ENCODE measurements at regions not wholly inside any gene's neighbourhood (a gene's known extent, or its start where the extent isn't known, plus 50 kb on each side); places are given as distances from the start of the nearest gene placed in this dataset.

DNA sequence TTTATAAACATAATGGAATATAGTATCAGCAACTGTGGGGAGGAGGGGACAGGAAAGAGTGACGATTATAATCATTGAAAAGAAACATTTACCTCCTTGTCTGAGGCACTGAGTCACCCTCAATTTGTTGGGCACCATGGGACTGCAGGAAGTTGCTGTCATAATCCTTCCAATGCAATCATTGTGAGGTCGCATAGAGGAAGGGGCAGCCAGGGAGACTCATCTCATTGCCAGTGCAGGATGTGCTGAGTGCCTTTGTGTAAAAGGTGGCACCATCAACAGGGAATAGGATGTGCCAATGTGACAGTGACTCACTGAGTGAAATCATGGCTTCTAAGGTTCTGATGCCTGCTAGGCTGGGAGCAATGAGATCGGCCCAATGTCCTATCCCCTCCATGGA lies 300.4 kb upstream of the ADAMTS9 start:
- TF ChIP-seq, protein P1, sequence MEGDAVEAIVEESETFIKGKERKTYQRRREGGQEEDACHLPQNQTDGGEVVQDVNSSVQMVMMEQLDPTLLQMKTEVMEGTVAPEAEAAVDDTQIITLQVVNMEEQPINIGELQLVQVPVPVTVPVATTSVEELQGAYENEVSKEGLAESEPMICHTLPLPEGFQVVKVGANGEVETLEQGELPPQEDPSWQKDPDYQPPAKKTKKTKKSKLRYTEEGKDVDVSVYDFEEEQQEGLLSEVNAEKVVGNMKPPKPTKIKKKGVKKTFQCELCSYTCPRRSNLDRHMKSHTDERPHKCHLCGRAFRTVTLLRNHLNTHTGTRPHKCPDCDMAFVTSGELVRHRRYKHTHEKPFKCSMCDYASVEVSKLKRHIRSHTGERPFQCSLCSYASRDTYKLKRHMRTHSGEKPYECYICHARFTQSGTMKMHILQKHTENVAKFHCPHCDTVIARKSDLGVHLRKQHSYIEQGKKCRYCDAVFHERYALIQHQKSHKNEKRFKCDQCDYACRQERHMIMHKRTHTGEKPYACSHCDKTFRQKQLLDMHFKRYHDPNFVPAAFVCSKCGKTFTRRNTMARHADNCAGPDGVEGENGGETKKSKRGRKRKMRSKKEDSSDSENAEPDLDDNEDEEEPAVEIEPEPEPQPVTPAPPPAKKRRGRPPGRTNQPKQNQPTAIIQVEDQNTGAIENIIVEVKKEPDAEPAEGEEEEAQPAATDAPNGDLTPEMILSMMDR (IDR thresholded peaks at IDR 0.05; ENCODE audit: insufficient read depth, low read depth, low read length, missing control alignments), result no peak
- H3K4me3 ChIP-seq (ENCODE audit: low read length), result no peak overlapping the region
- DNase-seq (ENCODE audit: low read depth), result peak; percentile 53

DNA sequence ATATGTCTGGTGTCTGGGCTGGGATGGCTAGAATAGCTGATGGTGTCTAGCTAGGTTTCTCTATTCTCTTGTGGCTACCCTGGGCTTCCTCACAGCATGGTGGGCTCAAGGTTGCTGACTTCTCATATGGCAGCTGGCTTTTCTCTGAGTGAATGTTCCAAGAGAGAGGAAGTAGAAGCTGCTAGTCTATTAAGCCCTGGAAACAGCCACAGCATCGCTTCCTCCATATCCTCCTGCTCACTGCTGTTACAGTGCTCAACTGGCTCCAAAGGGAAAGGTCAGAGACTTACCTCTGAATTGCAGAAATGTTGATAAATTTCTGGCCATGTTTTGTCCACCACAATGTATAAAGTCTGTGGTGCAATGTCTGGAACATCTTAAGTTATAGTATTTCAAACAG lies 299.9 kb upstream of the ADAMTS9 start:
- TF ChIP-seq, protein P1 (IDR thresholded peaks at IDR 0.05; ENCODE audit: insufficient read depth, low read depth, low read length, missing control alignments), result no peak
- no peak for DNase-seq (ENCODE audit: low read depth)
- no peak overlapping the region for H3K4me3 ChIP-seq (ENCODE audit: low read length)

DNA sequence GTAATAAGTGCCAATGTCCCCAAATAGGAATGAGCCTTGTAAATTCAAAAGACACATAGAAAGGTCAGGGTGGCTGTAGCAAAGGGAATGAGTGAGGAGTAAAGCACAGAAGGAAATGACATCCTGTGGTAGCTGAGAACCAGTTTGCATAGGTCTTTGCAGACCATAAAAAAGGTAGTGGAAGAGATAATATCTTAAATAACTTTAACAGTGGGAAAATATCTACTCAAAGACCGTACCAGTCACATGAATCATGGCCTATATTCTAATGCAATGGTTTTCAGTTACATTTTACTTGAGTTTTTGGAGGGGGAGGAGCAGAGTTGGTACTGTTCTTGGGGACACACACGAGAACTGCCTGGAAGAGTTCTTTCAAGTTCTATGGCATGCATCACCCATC lies 297.3 kb upstream of the ADAMTS9 start:
- no peak for DNase-seq (ENCODE audit: low read depth)
- TF ChIP-seq, protein P1 (IDR thresholded peaks at IDR 0.05; ENCODE audit: insufficient read depth, low read depth, low read length, missing control alignments), result no peak

DNA sequence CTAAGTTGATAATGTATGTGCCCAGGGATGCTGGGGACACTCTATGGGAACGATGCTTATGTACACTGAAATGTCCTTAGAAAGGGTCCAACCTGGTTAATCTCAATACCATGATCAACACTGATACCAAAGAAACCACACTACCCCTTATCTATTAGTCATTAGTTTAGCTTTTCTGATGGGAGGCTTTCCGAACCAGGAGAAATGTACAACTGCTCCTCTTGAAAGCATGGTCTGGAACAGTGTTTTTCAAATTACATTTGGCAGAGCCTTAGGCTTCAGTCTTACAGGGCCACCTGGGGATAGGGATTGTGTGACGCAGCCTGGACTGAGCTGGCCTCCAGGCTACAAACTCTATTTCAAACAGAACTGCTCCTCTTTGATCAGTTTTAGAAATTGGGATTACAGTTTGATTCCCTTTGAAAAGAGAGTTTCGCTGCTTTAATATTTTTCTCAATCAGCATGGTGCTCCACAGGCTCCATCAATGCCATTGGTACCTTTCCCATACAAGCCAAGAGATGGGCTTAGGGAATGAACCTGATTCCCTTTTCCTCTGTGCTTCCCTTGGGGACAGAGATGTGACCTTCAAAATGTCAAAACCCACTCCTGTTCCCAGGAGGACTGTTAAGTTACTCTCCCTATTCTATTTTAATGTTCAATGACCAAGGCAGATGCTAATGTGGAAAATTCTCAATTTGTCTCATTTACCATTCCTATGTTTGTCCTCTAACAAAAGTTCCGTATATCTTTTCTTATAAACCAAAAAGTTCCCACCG lies 296.0 kb upstream of the ADAMTS9 start:
- no peak for DNase-seq (ENCODE audit: low read depth)
- H3K4me3 ChIP-seq (ENCODE audit: low read length), result no peak overlapping the region
- TF ChIP-seq, protein P1 (IDR thresholded peaks at IDR 0.05; ENCODE audit: insufficient read depth, low read depth, low read length, missing control alignments), result no peak

More for the DNA sequence above, 297.3 kb upstream of the ADAMTS9 start:
- H3K4me3 ChIP-seq (ENCODE audit: low read length), result no peak overlapping the region

DNA sequence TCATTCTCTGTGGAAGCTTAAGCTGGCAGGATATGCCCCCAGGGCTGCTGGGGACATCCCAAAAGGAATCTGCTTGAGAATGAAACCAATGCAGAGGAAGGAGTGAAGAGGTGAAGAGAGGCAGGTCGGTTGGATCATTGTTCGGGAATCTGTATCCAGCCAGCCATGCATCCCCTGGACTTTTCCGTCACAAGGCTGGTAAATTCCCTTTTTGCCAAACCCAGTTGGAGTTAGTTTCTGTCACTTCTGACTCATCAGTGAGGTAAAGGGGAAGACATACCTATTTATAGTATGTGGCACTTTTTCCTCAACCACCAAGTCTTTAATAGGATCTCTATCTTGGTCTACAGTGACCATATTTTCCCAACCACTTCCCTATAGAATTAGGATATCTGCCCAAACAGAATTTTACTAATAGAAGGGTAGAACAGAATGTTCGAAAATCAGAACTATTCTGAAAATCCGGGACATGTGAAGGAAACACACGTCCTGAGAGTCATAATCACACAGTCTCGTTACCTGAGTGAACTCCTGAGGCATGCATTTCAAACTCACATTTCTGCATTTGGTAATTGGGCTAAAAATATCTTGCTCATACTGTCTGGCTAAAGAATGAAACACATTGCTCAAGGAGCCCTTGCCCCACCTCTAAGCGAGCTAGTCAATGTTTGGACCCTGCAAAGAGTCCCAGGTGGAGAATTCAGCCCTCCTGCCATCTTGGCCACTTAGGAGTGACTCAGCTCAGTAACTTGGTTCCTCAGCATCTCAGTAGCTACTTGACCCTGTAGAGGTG lies 289.7 kb upstream of the ADAMTS9 start:
- TF ChIP-seq, protein P1 (IDR thresholded peaks at IDR 0.05; ENCODE audit: insufficient read depth, low read depth, low read length, missing control alignments), result no peak
- H3K4me3 ChIP-seq (ENCODE audit: low read length), result no peak overlapping the region
- peak; percentile 97 for DNase-seq (ENCODE audit: low read depth)

DNA sequence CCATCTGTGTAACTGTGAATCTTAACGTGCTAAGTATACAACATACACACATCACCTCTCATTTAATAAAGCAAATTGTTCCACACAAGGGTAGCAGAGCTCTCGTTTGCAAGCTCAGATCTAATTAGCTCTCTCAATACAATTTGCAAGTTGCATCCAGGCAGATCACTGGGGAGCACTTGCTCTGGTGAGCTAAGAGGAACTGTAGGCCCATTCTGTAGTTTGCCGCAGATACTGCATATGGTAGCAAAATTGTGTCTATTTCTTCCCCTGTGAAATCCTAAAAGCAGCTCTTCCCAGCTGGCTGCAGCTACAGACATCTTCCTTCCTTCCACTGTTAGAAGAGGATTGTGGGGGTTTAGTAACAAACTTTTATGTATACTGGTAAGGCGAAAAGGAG lies 288.7 kb upstream of the ADAMTS9 start:
- no peak for DNase-seq (ENCODE audit: low read depth)
- H3K4me3 ChIP-seq (ENCODE audit: low read length), result no peak overlapping the region
- TF ChIP-seq, protein P1 (IDR thresholded peaks at IDR 0.05; ENCODE audit: insufficient read depth, low read depth, low read length, missing control alignments), result no peak
